NCI-H128 (cell line): ENCODE measurements at regions not wholly inside any gene's neighbourhood (a gene's known extent, or its start where the extent isn't known, plus 50 kb on each side); places are given as distances from the start of the nearest gene placed in this dataset.

Experiments
- DNase-seq: peaks from one replicate; lab custom pipeline; 2025; ENCODE audit not compliant: unreplicated experiment; lab: John Stamatoyannopoulos, UW

DNA sequence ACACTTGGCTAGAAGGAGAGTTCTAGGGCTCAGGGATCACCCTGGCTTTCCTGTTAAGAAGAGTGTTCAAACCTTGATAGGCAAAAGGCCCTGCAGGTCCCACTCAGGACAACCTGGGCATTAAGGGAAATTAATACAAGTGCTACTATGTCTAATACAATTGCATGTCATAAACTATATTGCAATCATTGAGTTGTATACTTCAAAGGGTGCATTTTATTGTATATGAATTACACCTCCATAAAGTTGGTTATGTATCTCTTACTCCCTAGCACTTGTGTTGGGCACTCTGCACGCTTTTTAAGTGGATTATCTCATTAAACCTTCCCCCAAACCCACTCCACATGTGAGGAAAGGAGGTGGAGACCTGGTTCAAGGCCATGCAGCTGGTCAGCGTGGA, 172.1 kb upstream of the GLI2 start:
- no peak for DNase-seq

DNA sequence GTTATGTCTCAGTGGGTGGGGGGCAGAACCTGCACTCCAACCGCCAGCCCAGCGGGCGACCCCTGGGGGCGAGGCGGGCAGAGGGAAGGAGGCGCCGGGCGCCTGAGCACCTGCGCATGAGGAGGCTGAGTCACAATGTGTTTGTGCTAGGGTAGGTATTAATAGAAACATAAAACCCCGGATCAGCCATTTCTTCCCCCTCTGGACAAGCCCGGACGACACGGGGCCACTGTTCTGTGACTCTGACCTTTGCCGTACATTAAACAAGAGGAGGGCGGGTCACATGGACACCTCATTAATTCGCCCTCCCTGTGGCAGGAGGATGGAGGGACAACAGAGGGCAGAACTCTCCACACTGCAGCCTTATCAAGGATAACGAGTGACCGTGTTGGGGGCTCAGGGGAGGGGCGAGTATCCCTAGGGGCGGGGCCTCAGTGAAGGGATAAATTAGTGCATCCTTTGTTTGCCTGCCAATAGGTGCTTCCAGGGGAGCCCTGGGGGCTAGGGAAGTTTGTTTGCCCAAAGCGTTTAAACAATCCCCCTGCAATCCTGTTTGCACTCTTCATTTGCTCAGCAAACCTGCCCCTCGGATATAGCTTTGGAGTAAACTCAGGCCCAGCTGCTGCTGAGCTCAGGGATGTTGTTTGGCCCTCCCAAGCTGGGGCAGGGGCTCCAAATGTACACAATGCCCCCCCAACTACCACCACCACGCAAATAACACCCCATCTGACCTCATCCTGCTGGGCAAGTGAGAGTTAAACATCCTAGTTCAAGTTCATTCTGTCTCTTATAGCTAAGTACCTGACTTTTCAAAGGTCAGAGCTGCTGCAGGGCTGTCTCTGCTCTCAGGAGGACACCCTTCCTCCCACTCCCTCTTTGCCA, 171.2 kb upstream of the GLI2 start:
- no peak for DNase-seq

DNA sequence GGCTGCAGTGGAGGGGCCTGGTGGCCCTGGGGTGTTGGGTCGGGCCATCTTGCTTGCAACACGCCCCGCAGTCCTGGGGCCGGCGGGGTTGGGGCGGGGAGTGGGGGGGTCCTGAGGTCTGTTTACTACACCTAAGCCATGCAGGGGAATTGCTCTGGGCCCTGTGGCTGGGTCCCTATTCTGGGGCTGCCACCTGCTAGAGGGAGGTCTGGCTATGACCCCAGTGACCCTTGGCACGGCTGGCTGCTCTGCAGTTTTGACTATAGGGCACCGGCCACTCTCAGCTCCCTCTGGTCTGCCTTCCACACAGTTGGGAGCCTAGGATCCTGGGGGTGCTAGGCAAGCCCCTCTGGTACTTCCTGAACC, 170.6 kb upstream of the GLI2 start:
- no peak for DNase-seq

DNA sequence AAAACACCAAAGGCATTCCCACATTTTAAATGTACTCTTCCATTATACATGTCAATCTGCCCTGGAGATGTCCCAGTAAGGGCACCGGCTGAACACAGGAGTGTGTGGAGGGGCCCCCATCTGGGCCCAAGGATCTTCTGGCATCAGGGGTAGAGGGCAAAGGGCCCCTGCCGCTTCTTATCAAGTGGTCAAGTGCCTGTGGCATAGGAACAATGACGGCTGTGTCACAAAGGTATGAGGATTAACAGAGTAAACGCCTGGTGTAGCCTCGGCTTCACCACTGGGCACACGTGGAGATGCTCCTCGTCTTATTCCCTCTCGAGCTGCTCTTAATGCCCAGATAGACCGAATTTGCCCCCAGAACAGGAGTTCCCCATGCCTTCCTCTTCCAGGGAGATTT, 169.7 kb upstream of the GLI2 start:
- DNase-seq = no peak

DNA sequence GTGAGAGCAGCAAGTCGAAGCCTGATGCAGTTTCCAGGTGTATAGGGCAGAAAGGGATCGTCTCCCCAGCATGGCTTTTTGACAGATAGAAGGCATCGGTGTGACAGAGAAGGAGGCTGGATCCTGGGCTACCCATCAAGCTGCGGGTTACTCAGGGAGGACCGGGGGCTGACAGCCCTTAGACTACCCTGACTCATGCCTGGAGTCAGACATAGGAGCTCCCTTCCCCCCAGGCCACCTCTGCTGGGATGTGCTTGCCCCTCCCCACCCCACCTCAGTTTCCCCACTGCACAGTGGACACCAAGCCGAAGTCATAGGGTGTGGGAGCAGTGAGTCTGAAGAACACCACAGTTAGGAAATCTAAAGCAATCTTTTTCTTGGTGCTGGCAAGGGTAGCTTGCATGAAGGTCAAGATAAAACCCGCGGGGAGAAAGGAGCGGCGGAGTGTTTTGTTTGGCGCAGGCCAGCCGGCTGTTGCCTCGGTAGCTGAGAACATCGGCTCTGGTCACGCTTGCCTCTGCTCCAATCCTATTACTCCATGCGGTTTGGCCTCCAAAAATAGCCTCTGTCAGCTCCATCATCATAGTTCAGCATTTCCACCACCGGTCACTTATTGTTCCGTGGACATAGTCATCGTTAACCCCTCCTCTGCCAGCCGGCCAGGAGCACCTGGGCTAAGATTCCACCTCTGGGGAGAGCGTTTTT, 169.2 kb upstream of the GLI2 start:
- no peak for DNase-seq

DNA sequence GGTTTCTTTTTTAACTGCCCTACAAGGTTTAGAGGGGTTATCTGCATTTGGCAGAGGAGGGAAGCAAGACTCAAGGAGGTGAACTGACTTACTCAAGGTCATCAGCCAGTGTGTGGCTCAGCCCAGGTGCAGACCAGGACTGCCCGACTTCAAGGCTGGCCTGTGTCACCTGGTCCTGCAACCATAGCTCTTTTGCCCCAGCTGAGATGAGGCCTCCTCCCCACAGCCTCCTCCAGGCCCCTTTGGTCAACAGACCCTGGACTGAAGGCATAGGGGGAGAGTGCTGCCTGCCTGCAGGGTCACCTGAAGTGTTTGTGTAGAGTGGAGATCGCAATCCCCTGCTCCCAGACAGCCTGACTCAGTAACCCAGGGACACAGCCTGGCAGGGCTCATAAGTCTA, 168.5 kb upstream of the GLI2 start:
- DNase-seq = no peak

DNA sequence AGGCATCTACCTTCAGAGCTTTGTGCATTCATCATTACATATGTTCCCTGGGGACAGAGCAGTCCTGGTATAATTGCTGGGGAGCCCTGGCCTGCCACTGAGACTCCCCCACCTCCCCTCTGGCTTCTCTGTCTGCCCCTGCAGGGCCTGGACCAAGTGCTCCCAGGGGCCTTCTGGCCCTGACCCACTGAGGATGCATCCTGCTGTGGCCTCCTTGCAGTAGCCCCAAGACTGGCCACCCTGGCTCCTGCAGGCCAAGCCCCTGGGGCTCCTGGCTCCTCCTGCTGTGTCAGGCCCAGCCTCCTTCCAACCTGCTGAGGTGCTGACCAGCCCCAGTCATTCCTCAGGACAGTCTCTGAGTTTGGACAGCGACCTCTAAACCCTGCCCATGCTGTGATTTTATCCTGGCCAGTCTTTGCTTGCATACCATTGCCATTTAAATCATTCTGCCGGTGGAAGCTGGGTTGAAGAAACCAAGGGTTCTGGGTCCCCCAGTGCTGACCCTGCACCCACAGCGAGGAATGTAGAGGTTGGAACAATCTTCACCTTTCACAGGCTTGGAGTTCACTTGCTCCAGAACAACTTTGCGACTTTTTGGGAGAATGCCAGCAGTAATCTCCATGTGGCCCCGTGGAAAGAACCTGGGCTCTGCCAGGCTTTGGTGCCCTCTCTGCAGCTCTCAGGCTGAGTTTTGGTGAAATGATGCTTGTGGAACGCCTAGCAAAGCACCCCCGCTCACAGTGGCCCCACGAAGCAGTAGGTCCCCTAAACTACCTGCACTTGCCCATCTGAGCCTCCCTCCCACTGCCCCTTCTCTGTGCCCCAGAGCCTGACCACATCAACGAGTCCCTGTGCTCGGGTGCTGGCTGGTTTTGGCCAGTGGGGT, 167.3 kb upstream of the GLI2 start:
- no peak for DNase-seq

DNA sequence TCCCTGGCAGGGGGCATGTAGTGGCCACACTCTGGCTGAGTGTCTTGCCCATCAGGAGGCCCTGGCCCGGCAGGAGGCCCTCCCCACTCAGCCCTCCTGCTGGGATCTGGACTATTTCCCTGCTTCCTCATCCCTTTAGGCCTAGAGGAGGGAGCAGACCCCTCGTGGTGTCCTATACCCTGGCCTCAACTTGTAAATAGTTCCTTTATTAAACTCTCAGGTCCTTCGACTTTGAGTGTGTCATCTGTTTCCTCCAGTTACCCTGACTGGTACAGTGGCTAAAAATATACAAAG, 166.7 kb upstream of the GLI2 start:
- DNase-seq = no peak

DNA sequence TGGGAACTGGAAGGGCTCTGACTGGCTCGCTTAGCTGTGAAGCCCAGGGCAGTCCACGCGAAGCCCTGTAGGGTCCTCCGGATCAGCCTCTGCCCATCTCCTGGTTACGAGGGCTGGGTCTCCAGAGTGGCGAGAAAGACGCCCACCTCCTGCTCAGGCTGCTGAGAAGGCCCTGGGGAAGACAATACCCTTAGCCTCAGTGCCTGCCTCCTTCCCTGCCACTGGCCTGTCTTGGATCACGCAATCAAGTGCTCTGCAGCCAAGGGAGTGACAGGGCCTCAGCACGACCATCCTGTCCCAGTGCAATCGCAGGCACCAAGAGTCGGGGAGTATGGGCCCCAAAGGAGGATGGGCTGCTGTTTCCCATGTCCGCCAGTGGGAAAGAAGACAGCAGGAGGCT, 165.7 kb upstream of the GLI2 start:
- DNase-seq = no peak

DNA sequence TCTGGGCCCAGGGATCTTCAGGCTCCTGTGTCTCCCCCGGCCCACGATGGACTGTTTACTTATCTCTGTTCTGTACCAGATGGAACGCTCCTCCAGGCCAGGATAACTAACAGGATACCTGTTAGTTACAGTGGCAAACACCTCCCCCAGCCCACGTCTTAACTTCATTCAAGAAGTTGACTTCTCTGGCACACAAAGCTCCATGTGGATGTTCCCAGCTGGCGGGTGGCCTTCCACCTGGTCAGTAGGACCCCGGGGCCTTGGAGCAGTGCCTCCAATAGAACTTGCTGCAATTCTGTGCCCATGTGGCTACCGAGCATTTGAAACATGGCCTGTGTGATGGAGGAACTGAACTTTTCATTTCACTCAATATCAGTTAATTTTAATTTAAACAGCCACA, 165.1 kb upstream of the GLI2 start:
- DNase-seq = no peak

DNA sequence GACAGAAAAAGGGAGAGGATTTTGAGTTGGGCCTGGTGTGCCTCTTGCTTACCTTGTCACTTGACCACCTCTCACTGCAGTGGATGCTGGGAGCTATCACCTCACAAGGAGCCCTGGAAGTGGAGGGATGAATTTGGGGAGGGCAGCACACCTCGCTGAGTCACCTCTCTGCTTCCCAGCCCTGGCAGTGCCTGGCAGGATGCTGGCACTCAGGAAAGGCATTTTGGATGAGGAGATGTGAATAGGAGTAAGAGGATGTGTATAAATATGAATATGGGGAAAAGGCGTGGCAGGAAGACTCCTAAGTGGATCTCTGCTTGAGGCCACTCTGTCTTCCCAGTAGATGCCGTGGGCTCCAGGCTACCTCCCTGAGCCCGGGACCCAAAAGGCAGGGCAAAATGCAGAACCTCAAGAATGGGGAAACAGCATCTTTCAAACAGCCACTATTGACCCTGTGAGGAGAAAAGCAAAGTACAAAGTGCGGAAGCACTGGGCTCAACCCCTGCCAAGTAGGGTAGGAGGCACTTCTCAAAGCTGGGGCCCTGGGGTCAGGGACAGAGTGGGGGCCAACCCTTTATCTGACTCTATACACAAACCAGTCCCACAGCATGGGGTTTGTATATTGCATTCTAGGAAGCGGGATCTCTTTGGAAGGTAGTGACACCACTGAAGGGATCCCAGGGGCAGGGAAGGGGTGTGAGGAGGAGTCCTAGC, 164.5 kb upstream of the GLI2 start:
- no peak for DNase-seq

DNA sequence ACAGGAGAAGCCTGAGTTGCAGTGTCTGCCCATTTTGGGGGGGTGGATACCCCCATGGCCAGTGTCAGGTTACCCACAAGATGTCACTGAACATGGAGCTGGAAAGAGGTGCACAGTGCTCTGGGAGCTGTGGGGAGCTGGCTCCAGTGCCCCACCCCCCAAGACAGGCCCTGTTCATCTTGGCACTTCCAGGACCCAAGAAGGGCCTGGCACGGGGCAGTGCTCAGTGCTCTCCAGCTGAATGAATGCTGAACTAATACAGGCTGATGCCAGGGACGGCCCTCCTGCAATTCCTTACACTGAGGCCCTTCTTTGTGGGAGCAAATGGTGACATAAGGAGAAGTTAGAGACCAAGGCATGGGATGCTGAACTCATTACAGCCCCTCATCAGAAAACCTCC, 163.4 kb upstream of the GLI2 start:
- no peak for DNase-seq

DNA sequence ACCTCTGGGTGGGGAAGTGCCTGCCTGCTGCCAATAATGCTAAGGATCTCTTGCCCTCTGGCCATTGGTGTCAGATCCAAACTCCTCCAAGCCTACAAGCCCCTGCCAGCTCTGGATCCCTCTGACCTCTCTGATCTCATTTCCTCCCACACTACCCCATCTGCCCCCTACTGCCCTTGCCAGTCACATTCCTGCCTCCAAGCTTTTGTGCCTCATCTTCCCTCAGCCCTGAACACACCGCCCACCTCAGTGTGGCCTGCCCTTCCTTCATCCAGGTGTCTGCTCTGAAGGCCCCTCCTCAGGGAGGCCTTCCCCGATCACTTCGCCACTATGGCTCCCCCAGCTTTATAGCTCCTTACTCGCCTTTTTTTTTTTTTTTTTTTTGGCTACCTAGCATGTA, 161.0 kb upstream of the GLI2 start:
- no peak for DNase-seq

DNA sequence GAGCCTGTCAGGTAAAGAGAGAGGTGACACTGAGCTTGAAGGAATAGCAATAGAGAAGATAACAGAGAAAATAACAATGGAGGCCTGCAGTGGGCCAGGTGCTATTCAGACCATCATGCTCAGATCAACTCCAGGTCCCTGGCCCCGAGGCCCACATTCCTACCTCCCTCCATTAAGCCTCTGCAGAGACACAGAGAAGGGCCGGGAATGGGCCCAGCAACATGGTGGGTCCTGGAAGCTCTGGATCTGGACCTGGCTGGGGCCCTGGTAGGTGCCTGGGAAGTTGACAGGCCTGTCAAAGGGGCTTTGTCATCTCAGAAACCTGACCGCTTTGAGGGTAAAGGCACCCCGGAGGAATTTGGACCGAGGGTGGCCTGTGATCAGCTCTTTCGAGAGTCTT, 159.7 kb upstream of the GLI2 start:
- no peak for DNase-seq

DNA sequence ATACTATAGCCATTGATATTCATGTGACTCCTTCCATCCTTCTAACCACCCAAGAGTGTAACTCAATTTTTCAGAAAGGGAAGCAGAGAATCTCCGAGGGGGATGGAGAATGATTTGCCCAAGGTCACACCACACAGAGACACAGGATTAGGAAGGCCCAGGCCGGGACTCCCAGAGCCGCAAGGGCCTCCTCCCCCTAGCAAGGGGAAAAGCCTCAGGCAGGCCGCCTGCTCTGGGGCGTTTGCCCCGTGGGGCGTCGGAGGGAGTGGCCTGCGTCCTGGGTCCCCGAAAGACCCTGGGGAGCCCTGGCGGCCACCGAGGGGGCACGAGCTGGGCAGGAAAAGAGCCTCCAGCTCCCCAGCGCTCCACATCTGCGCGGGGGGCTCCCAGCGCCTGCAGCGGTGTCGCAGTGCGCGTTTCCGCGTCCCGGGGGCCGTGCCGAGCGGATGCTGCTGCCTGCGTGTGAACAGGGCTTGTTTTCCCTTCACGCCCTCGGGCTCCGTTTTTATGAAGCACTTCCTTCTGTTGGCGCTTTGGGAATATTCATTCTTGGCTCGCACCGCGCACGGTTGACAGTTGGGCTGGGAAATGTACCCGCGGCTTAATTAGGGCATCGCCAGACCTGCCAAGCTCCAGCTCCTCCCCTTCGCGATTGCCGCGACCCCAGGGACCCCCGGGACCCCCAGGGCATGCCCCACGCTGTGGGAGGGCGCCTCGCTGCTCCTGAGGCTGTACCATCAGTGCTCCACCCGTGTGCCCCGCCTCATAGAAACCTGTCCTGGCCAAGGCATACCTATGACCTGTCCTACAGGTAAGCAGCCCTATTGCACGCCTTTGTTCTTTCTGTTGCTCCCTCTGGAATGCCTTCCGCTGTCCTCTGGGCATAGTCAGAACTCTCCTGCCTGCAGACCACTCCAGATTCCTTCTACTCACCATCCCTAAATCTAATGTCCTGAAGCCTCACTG, 158.9 kb upstream of the GLI2 start:
- no peak for DNase-seq

DNA sequence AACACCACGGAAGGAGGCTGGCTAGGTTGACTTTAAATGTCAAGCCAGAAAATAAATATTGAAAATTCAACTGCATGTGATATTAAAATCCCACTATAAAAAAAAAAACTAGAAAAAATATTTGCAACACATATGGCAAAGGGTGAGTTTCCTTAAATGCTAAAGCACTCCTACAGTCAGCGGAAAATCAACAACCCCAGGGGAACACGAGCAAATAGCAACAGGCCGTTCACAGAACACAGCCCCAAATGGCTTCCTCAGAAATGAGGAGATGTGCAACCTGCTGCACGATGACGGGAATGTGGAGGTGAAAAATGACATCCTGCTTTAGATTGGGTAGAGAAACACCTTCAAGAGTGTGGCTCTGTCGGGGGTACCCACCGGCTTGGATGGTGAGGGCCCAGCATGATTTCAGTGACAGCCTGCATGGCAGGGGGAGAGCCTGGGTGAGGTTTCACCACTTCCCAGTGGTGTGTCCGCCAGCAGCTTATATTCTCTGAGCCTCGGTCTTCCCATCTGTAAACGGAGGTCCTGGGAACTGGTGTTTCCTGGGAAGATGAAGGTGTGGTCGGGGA, 157.9 kb upstream of the GLI2 start:
- DNase-seq = no peak

DNA sequence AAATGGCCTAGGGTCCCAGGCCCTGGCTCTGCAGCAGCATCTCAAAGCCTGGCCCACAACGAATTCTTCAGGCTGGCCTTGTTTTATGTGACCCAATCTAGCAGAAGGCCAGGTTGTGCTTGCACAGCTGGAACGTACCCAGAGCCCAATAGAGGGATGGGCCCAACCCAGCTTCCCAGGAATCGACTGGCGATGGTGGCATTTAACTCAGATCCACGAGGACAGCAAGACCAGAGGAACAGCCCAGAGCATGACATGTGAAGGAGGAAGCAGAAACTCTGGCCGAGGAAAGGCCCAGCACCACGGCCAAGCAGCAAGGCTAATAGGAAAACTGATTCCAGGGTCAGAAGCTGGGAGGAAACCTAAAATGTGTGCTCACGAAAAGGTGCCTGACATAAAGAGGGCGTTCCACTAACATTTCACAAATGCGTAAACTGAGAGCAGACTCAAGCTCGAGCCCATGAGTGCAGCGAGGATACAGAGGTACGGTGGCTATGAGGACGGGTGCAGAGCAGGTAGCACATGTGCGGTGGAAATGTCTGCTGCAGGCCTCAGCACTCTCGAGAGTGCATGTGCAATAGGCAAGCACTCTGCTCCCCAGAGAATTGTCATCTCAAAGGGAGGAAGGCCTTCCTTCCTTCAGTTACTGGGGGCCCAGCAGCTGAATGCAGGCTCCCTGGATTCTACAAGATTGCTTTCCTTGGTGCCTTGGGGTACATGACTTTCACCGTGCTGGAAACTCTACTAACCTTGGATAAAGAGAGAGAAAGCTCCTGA, 156.9 kb upstream of the GLI2 start:
- DNase-seq = no peak

DNA sequence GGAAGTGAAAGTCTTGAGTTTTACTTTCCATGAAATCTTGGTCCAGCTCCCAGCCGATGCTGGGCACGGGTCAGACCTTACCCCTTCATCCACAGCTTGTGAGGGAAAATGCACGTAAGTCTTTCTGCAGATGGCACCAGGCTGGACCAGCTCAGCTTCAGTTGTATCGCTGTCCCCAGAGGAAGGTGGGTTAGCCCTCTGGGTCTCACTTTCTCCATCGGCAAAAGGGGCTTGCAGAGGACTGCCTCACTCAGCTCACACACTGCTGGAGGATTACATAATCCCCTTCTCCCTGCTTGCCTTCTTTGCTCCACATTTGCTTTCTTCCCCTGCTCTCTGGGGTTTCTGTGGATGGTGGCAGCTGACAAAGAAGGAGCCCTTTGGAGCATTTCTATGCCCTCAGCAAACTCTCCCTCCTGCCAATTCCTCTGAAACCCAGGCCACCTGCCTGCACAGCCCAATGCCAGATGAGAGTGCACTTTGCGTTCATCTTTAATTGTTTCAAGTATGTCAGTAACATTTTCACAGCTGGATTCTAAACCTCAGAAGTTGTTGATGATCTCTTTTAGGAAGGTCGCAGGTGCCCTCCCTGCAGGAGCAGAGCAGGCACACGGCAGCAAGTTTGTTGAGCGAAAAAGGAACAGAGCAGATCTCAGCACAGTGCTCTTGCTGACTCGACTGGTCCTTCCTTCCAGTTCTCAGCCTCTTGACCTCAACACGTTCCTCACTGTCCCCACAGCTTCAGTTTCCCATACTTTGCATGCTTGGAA, 155.6 kb upstream of the GLI2 start:
- DNase-seq = no peak
